ENCODE measurements at regions not wholly inside any gene's neighbourhood (a gene's known extent, or its start where the extent isn't known, plus 50 kb on each side); places are given as distances from the start of the nearest gene placed in this dataset.

DNA sequence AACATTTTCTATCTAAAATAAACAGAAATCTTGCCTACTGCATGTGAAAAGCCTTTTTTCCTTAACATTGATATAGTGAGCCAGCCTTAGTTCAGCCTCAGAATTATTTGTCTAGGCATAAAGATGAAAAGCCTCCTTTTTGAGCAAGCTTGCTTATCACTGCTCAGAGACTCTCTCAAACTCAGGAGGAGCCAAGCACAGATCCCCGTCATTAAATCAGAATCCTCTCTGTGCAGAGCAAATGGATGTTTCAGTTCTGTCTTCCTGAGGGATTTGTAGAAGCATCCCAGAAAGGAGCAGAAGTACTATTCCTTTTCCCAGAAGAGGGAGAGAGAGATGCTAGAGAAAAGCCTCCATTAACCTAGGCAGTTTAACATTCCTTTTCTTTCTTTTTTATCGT is 186.9 kb upstream of the LNX1 start:
- TF ChIP-seq, protein P1, sequence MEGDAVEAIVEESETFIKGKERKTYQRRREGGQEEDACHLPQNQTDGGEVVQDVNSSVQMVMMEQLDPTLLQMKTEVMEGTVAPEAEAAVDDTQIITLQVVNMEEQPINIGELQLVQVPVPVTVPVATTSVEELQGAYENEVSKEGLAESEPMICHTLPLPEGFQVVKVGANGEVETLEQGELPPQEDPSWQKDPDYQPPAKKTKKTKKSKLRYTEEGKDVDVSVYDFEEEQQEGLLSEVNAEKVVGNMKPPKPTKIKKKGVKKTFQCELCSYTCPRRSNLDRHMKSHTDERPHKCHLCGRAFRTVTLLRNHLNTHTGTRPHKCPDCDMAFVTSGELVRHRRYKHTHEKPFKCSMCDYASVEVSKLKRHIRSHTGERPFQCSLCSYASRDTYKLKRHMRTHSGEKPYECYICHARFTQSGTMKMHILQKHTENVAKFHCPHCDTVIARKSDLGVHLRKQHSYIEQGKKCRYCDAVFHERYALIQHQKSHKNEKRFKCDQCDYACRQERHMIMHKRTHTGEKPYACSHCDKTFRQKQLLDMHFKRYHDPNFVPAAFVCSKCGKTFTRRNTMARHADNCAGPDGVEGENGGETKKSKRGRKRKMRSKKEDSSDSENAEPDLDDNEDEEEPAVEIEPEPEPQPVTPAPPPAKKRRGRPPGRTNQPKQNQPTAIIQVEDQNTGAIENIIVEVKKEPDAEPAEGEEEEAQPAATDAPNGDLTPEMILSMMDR (conservative IDR thresholded peaks at IDR 0.05 in 1 of 2, IDR thresholded peaks at IDR 0.05 in 1 of 2; ENCODE audit: extremely low read depth in 1 of 2, insufficient read depth in 1 of 2, low read depth in 1 of 2, low read length in 2 of 2), result no peak
- TF ChIP-seq EZH2 (IDR thresholded peaks at IDR 0.05; ENCODE audit: borderline replicate concordance, low read length), result no peak

Measured in mammary epithelial cell (primary cell).